Tibial artery (tissue), 4 donors: ENCODE measurements at regions not wholly inside any gene's neighbourhood (a gene's known extent, or its start where the extent isn't known, plus 50 kb on each side); places are given as distances from the start of the nearest gene placed in this dataset.

Experiments used
- DNase-seq, 2 donors: peaks; one replicate each; pipeline ENCODE4 v3.0.0-alpha.2; 2019
- H3K27ac ChIP-seq, 2 donors: fragments of 200-600 bp; sonication (generic) in 1 of 2; 1 replicate in 1 of 2; 2 replicates in 1 of 2; pipeline ENCODE4 v1.5.1; 2018 to 2019; ENCODE audit warnings: mild to moderate bottlenecking in 1 of 2
- H3K27me3 ChIP-seq, 2 donors: fragments of 200-600 bp; sonication (generic) in 1 of 2; one replicate each; pipeline versions ENCODE4 v1.5.1 to v1.6.0; 2016 to 2019
- H3K36me3 ChIP-seq, 3 donors: fragments of 200-600 bp; sonication (generic) in 2 of 3; one replicate each; pipeline ENCODE4 v1.5.1; 2016 to 2019; ENCODE audit warnings: mild to moderate bottlenecking in 2 of 3
- H3K4me1 ChIP-seq, 4 donors: fragments of 200-600 bp; sonication (generic) in 2 of 4; 1 replicate in 3 of 4; 2 replicates in 1 of 4; pipeline ENCODE4 v1.5.1; 2016 to 2019
- H3K4me3 ChIP-seq, 2 donors: fragments of 200-600 bp; sonication (generic) in 1 of 2; 1 replicate in 1 of 2; 2 replicates in 1 of 2; pipeline ENCODE4 v1.5.1; 2018 to 2019; ENCODE audit warnings: mild to moderate bottlenecking in 2 of 2
- H3K9me3 ChIP-seq, 3 donors: fragments of 200-600 bp; sonication (generic) in 1 of 3; one replicate each; pipeline ENCODE4 v1.5.1; 2016 to 2019
- CTCF ChIP-seq, 2 experiments: fragments of 200-600 bp in 1 of 2; fragments of 450-650 bp in 1 of 2; IDR thresholded peaks; one replicate each; pipeline ENCODE4 v1.5.1; 2017 to 2019; ENCODE audit warnings: antibody characterized with exemption in 2 of 2, mild to moderate bottlenecking in 1 of 2, moderate library complexity in 1 of 2
- intact Hi-C: fragments of 100-400 bp; cut with DNase I; formaldehyde crosslinking; loops from one replicate; pipeline ENCODE4 v1.15.0; 2023; ENCODE audit warnings: low total_unique reads

DNA sequence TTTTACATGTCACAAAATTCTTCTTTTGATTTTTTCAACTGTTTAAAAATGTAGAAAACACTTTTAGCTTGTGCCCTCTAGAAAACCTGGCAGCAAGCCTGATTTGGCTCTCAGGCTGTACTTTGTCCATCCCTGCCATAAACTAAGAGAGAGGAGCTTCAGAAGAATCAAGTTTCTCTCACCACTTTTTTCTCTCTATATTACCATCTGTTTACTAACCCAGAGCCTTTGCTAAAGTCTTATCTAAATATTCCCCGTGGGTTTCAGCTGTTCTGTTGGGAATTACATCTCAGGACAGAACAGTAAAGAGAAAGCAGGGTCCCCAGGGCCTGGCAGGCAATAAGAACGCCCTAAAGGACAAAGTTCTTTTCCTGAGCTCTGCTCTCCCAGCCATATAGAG is 409.1 kb upstream of the CRIM1 start:
- no peak overlapping the region for H3K27ac ChIP-seq
- intact Hi-C loops, result no loop called here

DNA sequence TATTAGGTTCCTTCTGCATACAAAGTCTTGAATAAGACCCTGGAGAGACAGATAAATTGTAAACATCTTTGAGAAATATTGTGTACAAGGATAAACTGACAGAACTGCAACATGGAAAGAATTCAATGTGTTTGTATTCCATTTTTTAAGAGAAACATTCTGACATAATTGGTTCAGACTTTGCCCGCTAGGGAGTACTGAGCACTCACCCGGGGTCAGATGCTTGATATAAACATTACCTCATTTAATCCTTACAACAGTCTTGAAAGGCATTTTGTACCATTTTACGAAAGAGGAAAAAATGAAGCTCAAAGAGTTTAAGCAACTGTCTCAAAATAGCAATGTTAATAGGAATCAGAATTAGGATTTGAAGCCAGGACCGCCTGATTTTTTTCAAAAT is 416.7 kb upstream of the CRIM1 start:
- Histone ChIP-seq H3K36me3 (no peaks in the 10 kb centered on the region), H3K4me3 (no peak overlapping the region), H3K27me3 (no peaks in the 10 kb centered on the region), H3K4me1 (no peaks in the 10 kb centered on the region), H3K27ac (no peak overlapping the region), H3K9me3 (no peaks in the 10 kb centered on the region)
- no peak for TF ChIP-seq CTCF (IDR thresholded peaks at IDR 0.05)
- no peak for DNase-seq
- intact Hi-C loops, result no loop called here

More for the DNA sequence above, 409.1 kb upstream of the CRIM1 start:
- no peak for TF ChIP-seq CTCF (IDR thresholded peaks at IDR 0.05)
- Histone ChIP-seq H3K27me3 (no peaks in the 10 kb centered on the region), H3K36me3 (no peaks in the 10 kb centered on the region), H3K4me3 (no peak overlapping the region), H3K4me1 (no peaks in the 10 kb centered on the region), H3K9me3 (no peaks in the 10 kb centered on the region)
- DNase-seq, result no peak

GRCh38 chr2:35933031-35933430 is 422.5 kb upstream of the CRIM1 start:
- Histone ChIP-seq H3K36me3 (no peaks in the 10 kb centered on the region), H3K4me1 (no peaks in the 10 kb centered on the region), H3K4me3 (no peak overlapping the region), H3K9me3 (no peaks in the 10 kb centered on the region), H3K27ac (no peak overlapping the region), H3K27me3 (no peaks in the 10 kb centered on the region)
- TF ChIP-seq CTCF (IDR thresholded peaks at IDR 0.05), result no peak
- DNase-seq, result no peak
- intact Hi-C loops, result no loop called here

GRCh38 chr2:35932276-35932963 is 423.2 kb upstream of the CRIM1 start:
- DNase-seq, result no peak
- no peak overlapping the region for H3K27ac ChIP-seq

DNA sequence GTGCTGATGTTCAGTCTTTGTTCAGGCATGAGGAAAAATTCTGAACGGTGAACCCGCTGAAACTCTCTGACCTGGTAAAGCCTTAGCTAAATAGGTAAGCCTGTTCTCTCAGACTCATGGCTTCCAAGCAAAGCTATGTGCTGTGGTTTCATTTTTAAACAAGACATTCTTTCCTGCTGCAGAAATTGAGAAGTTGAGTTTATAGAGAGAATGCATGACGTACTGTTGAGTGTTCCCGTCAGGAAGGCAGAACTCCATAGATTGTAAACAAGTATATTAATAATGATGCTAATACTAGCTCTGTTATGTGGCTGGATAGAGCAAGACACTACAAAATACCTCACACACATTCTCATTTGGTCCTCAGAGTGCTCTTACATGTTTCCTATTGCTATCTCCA is 424.0 kb upstream of the CRIM1 start:
- Histone ChIP-seq H3K4me3 (no peak overlapping the region), H3K4me1 (no peaks in the 10 kb centered on the region), H3K27me3 (no peaks in the 10 kb centered on the region), H3K36me3 (no peaks in the 10 kb centered on the region), H3K27ac (no peak overlapping the region), H3K9me3 (no peaks in the 10 kb centered on the region)
- DNase-seq, result no peak
- TF ChIP-seq CTCF (IDR thresholded peaks at IDR 0.05), result no peak
- intact Hi-C loops, result no loop called here

More at GRCh38 chr2:35932276-35932963, 423.2 kb upstream of the CRIM1 start:
- intact Hi-C loops, result no loop called here
- no peaks in the 10 kb centered on the region for H3K27me3 ChIP-seq
- TF ChIP-seq CTCF (IDR thresholded peaks at IDR 0.05), result no peak
- H3K4me3 ChIP-seq, result no peak overlapping the region
- H3K9me3 ChIP-seq, result no peaks in the 10 kb centered on the region
- no peaks in the 10 kb centered on the region for H3K36me3 ChIP-seq
- no peaks in the 10 kb centered on the region for H3K4me1 ChIP-seq

DNA sequence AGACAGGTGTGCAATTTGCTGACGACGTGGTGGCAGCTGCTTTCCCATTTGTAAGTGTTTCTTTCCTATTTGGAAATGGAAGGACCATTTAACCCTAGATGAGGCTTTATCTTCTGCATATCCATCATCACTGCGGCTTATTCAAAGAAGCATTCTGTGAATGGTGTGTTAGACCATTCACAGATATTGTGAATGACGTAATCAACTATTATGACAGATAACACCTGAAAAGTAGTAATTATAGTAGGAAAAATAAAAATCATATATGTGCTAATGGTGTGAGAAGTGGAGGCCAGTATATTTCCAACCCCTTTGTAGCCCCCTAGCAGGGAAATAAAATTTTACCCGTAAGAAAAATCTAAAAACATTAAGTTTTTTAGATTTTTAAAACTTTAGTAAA is 424.5 kb upstream of the CRIM1 start:
- H3K4me3 ChIP-seq, result no peak overlapping the region
- no peak overlapping the region for H3K27ac ChIP-seq
- TF ChIP-seq CTCF (IDR thresholded peaks at IDR 0.05), result no peak
- no peak for DNase-seq
- intact Hi-C loops, result no loop called here
- H3K27me3 ChIP-seq, result no peaks in the 10 kb centered on the region
- no peaks in the 10 kb centered on the region for H3K9me3 ChIP-seq
- no peaks in the 10 kb centered on the region for H3K36me3 ChIP-seq
- H3K4me1 ChIP-seq, result no peaks in the 10 kb centered on the region
